HEK293T (cell line): ENCODE measurements at regions not wholly inside any gene's neighbourhood (a gene's known extent, or its start where the extent isn't known, plus 50 kb on each side); places are given as distances from the start of the nearest gene placed in this dataset.

ENCODE experiments used
- BHLHE40 ChIP-seq: fragments of 450-650 bp; IDR thresholded peaks from 2 replicates; pipeline ENCODE4 v1.6.1; 2016; ENCODE audit warnings: mild to moderate bottlenecking, moderate library complexity, borderline replicate concordance
- FOXA1 ChIP-seq: fragments of 450-650 bp; IDR thresholded peaks from 2 replicates; pipeline ENCODE4 v1.6.1; 2016; ENCODE audit warnings: mild to moderate bottlenecking
- FOXK2 ChIP-seq: fragments of 450-650 bp; IDR thresholded peaks from 2 replicates; pipeline ENCODE4 v1.6.1; 2016; ENCODE audit warnings: mild to moderate bottlenecking
- FOXM1 ChIP-seq: fragments of 450-650 bp; IDR thresholded peaks from 2 replicates; pipeline ENCODE4 v1.6.1; 2017; ENCODE audit warnings: mild to moderate bottlenecking, borderline replicate concordance
- HDGF ChIP-seq: fragments of 450-650 bp; IDR thresholded peaks from 2 replicates; pipeline ENCODE4 v1.6.1; 2017; ENCODE audit warnings: antibody characterized with exemption, borderline replicate concordance
- NFRKB ChIP-seq: fragments of 450-650 bp; IDR thresholded peaks from 2 replicates; pipeline ENCODE4 v1.6.1; 2016; ENCODE audit warnings: mild to moderate bottlenecking, moderate library complexity
- SP1 ChIP-seq: fragments of 450-650 bp; IDR thresholded peaks from 2 replicates; pipeline ENCODE4 v1.6.1; 2017
- SUZ12 ChIP-seq: fragments of 450-650 bp; IDR thresholded peaks from 2 replicates; pipeline ENCODE4 v1.6.1; 2016; ENCODE audit warnings: mild to moderate bottlenecking
- TARDBP ChIP-seq: fragments of 450-650 bp; IDR thresholded peaks from 2 replicates; pipeline ENCODE4 v1.6.1; 2016
- ZNF384 ChIP-seq: fragments of 450-650 bp; IDR thresholded peaks from 2 replicates; pipeline ENCODE4 v1.6.1; 2016
- TF ChIP-seq, protein P1 (sequence below): fragments of 450-650 bp; IDR thresholded peaks from 2 replicates; pipeline ENCODE4 v1.6.1; 2016

DNA sequence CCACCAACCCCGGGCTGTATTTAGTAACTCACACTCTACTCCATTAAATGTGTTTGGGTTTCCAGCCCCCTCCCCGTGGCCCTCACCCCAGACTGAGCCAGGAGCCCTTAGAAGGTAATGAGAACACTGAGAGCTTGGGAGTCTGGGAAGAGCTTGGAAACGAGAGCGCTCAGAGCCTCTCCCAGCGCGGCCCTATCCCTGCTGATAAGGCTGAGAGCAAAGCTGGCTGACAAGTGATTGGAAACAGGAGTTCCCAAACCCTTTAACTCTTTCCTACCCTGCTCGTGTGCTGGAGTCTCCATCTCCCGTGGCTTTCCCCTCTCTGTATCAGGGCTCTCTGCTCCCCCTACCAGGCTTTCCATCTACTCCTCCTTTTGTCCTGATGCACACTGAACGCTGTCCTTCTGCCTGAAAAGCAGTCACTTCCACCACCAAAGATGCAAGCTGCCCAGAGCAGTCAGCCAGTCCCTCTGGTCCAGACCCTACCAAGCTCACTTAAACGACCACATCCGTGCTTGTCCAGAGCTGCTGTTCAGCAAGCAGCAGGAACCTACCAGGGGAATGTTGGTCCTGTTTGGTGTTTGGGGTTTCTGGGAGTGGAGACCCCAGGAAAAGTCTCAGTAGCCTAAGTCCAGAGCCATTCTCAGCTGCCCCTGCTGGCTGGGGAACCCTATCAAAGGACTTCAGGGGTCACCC, 100.0 kb upstream of the PKDCC start:
- TF ChIP-seq BHLHE40 (no peak), NFRKB (no peak), SP1 (no peak), TARDBP (no peak), FOXK2 (no peak), HDGF (no peak), ZNF384 (no peak), FOXM1 (no peak), SUZ12 (no peak), FOXA1 (no peak)
- TF ChIP-seq, protein P1, sequence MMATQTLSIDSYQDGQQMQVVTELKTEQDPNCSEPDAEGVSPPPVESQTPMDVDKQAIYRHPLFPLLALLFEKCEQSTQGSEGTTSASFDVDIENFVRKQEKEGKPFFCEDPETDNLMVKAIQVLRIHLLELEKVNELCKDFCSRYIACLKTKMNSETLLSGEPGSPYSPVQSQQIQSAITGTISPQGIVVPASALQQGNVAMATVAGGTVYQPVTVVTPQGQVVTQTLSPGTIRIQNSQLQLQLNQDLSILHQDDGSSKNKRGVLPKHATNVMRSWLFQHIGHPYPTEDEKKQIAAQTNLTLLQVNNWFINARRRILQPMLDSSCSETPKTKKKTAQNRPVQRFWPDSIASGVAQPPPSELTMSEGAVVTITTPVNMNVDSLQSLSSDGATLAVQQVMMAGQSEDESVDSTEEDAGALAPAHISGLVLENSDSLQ: no peak
